ENCODE measurements at regions not wholly inside any gene's neighbourhood (a gene's known extent, or its start where the extent isn't known, plus 50 kb on each side); places are given as distances from the start of the nearest gene placed in this dataset.
"Not testable (repeated sequence)": the region's sequence is repeated elsewhere in the genome, so short reads cannot be mapped to it uniquely, and the experiment has no call there.

- Histone ChIP-seq H3K18ac (ENCODE audit: insufficient read length, low read depth, low read length) (no peak overlapping the region), H3K4me2 (ENCODE audit: insufficient read depth, insufficient read length, low read length) (no peak overlapping the region), H3K79me2 (ENCODE audit: insufficient read depth, low read length) (no peaks in the 10 kb centered on the region), H4K8ac (replicated peaks; ENCODE audit: insufficient read length, low read depth, low read length) (no peak overlapping the region), H4K20me1 (ENCODE audit: control insufficient read depth, insufficient read depth, insufficient read length) (no peaks in the 10 kb centered on the region), H3K14ac (ENCODE audit: insufficient read depth, low read length) (no peak overlapping the region; the same call in 1 of the 2 replicates), H2BK15ac (ENCODE audit: low read depth, low read length) (no peak overlapping the region), H3K56ac (ENCODE audit: insufficient read length, low read depth, low read length) (no peak overlapping the region), H3K9ac (ENCODE audit: extremely low read depth, insufficient read length, low read length) (no peak overlapping the region), H3K27ac (ENCODE audit: insufficient read length, low read depth, low read length) (no peak overlapping the region), H3K4ac (ENCODE audit: low read depth, low read length) (no peak overlapping the region), H3K79me1 (ENCODE audit: insufficient read depth, low read depth, low read length, poor library complexity, severe bottlenecking) (no peaks in the 10 kb centered on the region), H2AK5ac (ENCODE audit: insufficient read length, low read length) (no peak overlapping the region), H3K23me2 (ENCODE audit: insufficient read length, low read depth, low read length, poor library complexity, severe bottlenecking) (peaks cover 3% of the 10 kb centered on the region), H2BK20ac (ENCODE audit: low read depth, low read length, poor library complexity, severe bottlenecking) (no peak overlapping the region), H3T11ph (ENCODE audit: low read length) (no peak overlapping the region), H3K23ac (ENCODE audit: insufficient read length, low read depth, low read length) (no peak overlapping the region), H4K91ac (ENCODE audit: insufficient read length, low read depth, low read length) (no peak overlapping the region), H2BK12ac (ENCODE audit: insufficient read length, low read depth, low read length) (no peak overlapping the region), H3K27me3 (ENCODE audit: insufficient read depth, low read length) (no peaks in the 10 kb centered on the region), H2AFZ (ENCODE audit: low read length) (no peak overlapping the region), H2BK120ac (ENCODE audit: low read depth, low read length, poor library complexity, severe bottlenecking) (no peak overlapping the region), H2BK5ac (ENCODE audit: insufficient read length, low read length) (no peak overlapping the region), H3K4me1 (ENCODE audit: insufficient read depth, low read length) (peaks cover 3% of the 10 kb centered on the region; the same call in 1 of the 2 replicates), H3K9me3 (ENCODE audit: control insufficient read depth, low read depth, low read length) (no peaks in the 10 kb centered on the region), H4K5ac (ENCODE audit: insufficient read length, low read depth, low read length) (no peak overlapping the region)
- Mint-ChIP-seq H3K36me3 (ENCODE audit: insufficient read depth in 1 of 3, low read depth in 3 of 3) (peaks cover 0 to 5% (median 4%) of the 10 kb centered on the region in 3 experiments; a peak in 3 of 7 replicates), H3K4me3 (no peak overlapping the region), H3K27me3 (ENCODE audit: low read depth) (peaks cover 10% of the 10 kb centered on the region), H3K27ac (no peak overlapping the region), H3K9me3 (peaks cover 3 to 8% of the 10 kb centered on the region in 2 experiments; a peak in 3 of 5 replicates), H3K4me1 (peaks cover 9 to 26% of the 10 kb centered on the region in 2 experiments)
- DNase-seq, result peak; percentile 62
- no CpG with 5 or more reads among the region's 4 CpGs for WGBS (ENCODE audit: extremely low coverage, insufficient read length, low lambda C conversion rate)
- TF ChIP-seq CTCF (conservative IDR thresholded peaks at IDR 0.05), result no peak; the same call in 2 of the 3 replicates
Observed at GRCh38 chr15:83380682-83381081, 66.5 kb upstream of the SH3GL3 start.

GRCh38 chr15:83383608-83384139 is 63.5 kb upstream of the SH3GL3 start:
- not testable (repeated sequence) for H4K5ac ChIP-seq (ENCODE audit: insufficient read length, low read depth, low read length); H2AK5ac ChIP-seq (ENCODE audit: insufficient read length, low read length); H2BK12ac ChIP-seq (ENCODE audit: insufficient read length, low read depth, low read length); H3K79me1 ChIP-seq (ENCODE audit: insufficient read depth, low read depth, low read length, poor library complexity, severe bottlenecking); H3K27ac ChIP-seq (ENCODE audit: insufficient read length, low read depth, low read length); H3K4ac ChIP-seq (ENCODE audit: low read depth, low read length); H4K20me1 ChIP-seq (ENCODE audit: control insufficient read depth, insufficient read depth, insufficient read length); H3K9me3 ChIP-seq (ENCODE audit: control insufficient read depth, low read depth, low read length); H2BK20ac ChIP-seq (ENCODE audit: low read depth, low read length, poor library complexity, severe bottlenecking); H4K8ac ChIP-seq (replicated peaks; ENCODE audit: insufficient read length, low read depth, low read length); H3K4me2 ChIP-seq (ENCODE audit: insufficient read depth, insufficient read length, low read length); H3K9me3 Mint-ChIP-seq; H3K56ac ChIP-seq (ENCODE audit: insufficient read length, low read depth, low read length); H3K36me3 Mint-ChIP-seq (ENCODE audit: insufficient read depth in 1 of 3, low read depth in 3 of 3); H3K79me2 ChIP-seq (ENCODE audit: insufficient read depth, low read length); H3T11ph ChIP-seq (ENCODE audit: low read length); DNase-seq; H4K91ac ChIP-seq (ENCODE audit: insufficient read length, low read depth, low read length); H2BK5ac ChIP-seq (ENCODE audit: insufficient read length, low read length); H3K27me3 ChIP-seq (ENCODE audit: insufficient read depth, low read length); H3K18ac ChIP-seq (ENCODE audit: insufficient read length, low read depth, low read length); H3K23ac ChIP-seq (ENCODE audit: insufficient read length, low read depth, low read length); H2AFZ ChIP-seq (ENCODE audit: low read length); H3K14ac ChIP-seq (ENCODE audit: insufficient read depth, low read length); H3K4me1 ChIP-seq (ENCODE audit: insufficient read depth, low read length); H3K23me2 ChIP-seq (ENCODE audit: insufficient read length, low read depth, low read length, poor library complexity, severe bottlenecking); H2BK15ac ChIP-seq (ENCODE audit: low read depth, low read length); H3K9ac ChIP-seq (ENCODE audit: extremely low read depth, insufficient read length, low read length); H3K27me3 Mint-ChIP-seq (ENCODE audit: low read depth); H2BK120ac ChIP-seq (ENCODE audit: low read depth, low read length, poor library complexity, severe bottlenecking)
- Mint-ChIP-seq H3K4me1 (peaks cover 3 to 19% of the 10 kb centered on the region in 2 experiments; a peak in 3 of 4 replicates), H3K4me3 (peak overlapping the region; percentile 78 to 81), H3K27ac (peak overlapping the region; percentile 82 to 99 (median 98); a peak in 5 of 7 replicates)
- no CpG with 5 or more reads among the region's 36 CpGs for WGBS (ENCODE audit: extremely low coverage, insufficient read length, low lambda C conversion rate)
